ENCODE measurements at regions not wholly inside any gene's neighbourhood (a gene's known extent, or its start where the extent isn't known, plus 50 kb on each side); places are given as distances from the start of the nearest gene placed in this dataset.

GRCh38 chr9:7968687-7969086 is 169.1 kb upstream of the DMAC1 start:
- TF ChIP-seq, protein P1, sequence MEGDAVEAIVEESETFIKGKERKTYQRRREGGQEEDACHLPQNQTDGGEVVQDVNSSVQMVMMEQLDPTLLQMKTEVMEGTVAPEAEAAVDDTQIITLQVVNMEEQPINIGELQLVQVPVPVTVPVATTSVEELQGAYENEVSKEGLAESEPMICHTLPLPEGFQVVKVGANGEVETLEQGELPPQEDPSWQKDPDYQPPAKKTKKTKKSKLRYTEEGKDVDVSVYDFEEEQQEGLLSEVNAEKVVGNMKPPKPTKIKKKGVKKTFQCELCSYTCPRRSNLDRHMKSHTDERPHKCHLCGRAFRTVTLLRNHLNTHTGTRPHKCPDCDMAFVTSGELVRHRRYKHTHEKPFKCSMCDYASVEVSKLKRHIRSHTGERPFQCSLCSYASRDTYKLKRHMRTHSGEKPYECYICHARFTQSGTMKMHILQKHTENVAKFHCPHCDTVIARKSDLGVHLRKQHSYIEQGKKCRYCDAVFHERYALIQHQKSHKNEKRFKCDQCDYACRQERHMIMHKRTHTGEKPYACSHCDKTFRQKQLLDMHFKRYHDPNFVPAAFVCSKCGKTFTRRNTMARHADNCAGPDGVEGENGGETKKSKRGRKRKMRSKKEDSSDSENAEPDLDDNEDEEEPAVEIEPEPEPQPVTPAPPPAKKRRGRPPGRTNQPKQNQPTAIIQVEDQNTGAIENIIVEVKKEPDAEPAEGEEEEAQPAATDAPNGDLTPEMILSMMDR (IDR thresholded peaks at IDR 0.05; ENCODE audit: low read depth, low read length, missing input control): no peak
- no peak for TF ChIP-seq ATF3 (IDR thresholded peaks at IDR 0.05)
- no peak for TF ChIP-seq JUND (IDR thresholded peaks at IDR 0.05)
- TF ChIP-seq TAF1 (conservative IDR thresholded peaks at IDR 0.05): no peak
- TF ChIP-seq EGR1 (IDR thresholded peaks at IDR 0.05; ENCODE audit: low read depth in 2 of 2): no peak
- TF ChIP-seq, protein P2, sequence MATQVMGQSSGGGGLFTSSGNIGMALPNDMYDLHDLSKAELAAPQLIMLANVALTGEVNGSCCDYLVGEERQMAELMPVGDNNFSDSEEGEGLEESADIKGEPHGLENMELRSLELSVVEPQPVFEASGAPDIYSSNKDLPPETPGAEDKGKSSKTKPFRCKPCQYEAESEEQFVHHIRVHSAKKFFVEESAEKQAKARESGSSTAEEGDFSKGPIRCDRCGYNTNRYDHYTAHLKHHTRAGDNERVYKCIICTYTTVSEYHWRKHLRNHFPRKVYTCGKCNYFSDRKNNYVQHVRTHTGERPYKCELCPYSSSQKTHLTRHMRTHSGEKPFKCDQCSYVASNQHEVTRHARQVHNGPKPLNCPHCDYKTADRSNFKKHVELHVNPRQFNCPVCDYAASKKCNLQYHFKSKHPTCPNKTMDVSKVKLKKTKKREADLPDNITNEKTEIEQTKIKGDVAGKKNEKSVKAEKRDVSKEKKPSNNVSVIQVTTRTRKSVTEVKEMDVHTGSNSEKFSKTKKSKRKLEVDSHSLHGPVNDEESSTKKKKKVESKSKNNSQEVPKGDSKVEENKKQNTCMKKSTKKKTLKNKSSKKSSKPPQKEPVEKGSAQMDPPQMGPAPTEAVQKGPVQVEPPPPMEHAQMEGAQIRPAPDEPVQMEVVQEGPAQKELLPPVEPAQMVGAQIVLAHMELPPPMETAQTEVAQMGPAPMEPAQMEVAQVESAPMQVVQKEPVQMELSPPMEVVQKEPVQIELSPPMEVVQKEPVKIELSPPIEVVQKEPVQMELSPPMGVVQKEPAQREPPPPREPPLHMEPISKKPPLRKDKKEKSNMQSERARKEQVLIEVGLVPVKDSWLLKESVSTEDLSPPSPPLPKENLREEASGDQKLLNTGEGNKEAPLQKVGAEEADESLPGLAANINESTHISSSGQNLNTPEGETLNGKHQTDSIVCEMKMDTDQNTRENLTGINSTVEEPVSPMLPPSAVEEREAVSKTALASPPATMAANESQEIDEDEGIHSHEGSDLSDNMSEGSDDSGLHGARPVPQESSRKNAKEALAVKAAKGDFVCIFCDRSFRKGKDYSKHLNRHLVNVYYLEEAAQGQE (IDR thresholded peaks at IDR 0.05): no peak
- no peak for TF ChIP-seq RAD21 (IDR thresholded peaks at IDR 0.05)
- TF ChIP-seq YY1 (IDR thresholded peaks at IDR 0.05): no peak
- TF ChIP-seq GABPA (IDR thresholded peaks at IDR 0.05 in 1 of 2, conservative IDR thresholded peaks at IDR 0.05 in 1 of 2): no peak
- TF ChIP-seq HNF4A (conservative IDR thresholded peaks at IDR 0.05): no peak
- TF ChIP-seq, protein P3, sequence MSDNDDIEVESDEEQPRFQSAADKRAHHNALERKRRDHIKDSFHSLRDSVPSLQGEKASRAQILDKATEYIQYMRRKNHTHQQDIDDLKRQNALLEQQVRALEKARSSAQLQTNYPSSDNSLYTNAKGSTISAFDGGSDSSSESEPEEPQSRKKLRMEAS (IDR thresholded peaks at IDR 0.05): no peak
- TF ChIP-seq, protein P4, sequence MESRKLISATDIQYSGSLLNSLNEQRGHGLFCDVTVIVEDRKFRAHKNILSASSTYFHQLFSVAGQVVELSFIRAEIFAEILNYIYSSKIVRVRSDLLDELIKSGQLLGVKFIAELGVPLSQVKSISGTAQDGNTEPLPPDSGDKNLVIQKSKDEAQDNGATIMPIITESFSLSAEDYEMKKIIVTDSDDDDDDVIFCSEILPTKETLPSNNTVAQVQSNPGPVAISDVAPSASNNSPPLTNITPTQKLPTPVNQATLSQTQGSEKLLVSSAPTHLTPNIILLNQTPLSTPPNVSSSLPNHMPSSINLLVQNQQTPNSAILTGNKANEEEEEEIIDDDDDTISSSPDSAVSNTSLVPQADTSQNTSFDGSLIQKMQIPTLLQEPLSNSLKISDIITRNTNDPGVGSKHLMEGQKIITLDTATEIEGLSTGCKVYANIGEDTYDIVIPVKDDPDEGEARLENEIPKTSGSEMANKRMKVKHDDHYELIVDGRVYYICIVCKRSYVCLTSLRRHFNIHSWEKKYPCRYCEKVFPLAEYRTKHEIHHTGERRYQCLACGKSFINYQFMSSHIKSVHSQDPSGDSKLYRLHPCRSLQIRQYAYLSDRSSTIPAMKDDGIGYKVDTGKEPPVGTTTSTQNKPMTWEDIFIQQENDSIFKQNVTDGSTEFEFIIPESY (IDR thresholded peaks at IDR 0.05): no peak
